ENCODE measurements at regions not wholly inside any gene's neighbourhood (a gene's known extent, or its start where the extent isn't known, plus 50 kb on each side); places are given as distances from the start of the nearest gene placed in this dataset.
"Not testable (repeated sequence)": the region's sequence is repeated elsewhere in the genome, so short reads cannot be mapped to it uniquely, and the experiment has no call there.

- H3K4me1 ChIP-seq (ENCODE audit: insufficient read depth, low read length, poor library complexity, severe bottlenecking); H2AFZ ChIP-seq (ENCODE audit: low read length); H3K27ac ChIP-seq (ENCODE audit: low read depth, low read length, poor library complexity, severe bottlenecking); CTCF ChIA-PET (ENCODE audit: unreplicated experiment); POLR2A ChIA-PET; H3K79me2 ChIP-seq (ENCODE audit: insufficient read depth, low read depth, low read length); DNase-seq (ENCODE audit: low spot score); H3K4me2 ChIP-seq (ENCODE audit: low read length); H3K4me3 ChIP-seq (ENCODE audit: low read depth, low read length, poor library complexity, severe bottlenecking); H4K20me1 ChIP-seq (ENCODE audit: insufficient read depth, low read length); H3K9me2 ChIP-seq (ENCODE audit: insufficient read depth, low read length); H3K36me3 ChIP-seq (ENCODE audit: insufficient read depth, low read length); H3K9me3 ChIP-seq (ENCODE audit: low read length); intact Hi-C loops (cut with micrococcal nuclease; ENCODE audit: unreplicated experiment); BruUV-seq (replicated peaks): not testable (repeated sequence)
Measured at GRCh38 chr17:46440665-46441064, 71.6 kb upstream of the LRRC37A2 start.

GRCh38 chr17:46434450-46435062 lies 73.0 kb upstream of the ARL17B start:
- BruUV-seq (replicated peaks); H3K9me3 ChIP-seq (ENCODE audit: low read length); H3K4me3 ChIP-seq (ENCODE audit: low read depth, low read length, poor library complexity, severe bottlenecking); H3K36me3 ChIP-seq (ENCODE audit: insufficient read depth, low read length); DNase-seq (ENCODE audit: low spot score); H3K9me2 ChIP-seq (ENCODE audit: insufficient read depth, low read length); H4K20me1 ChIP-seq (ENCODE audit: insufficient read depth, low read length); H3K4me1 ChIP-seq (ENCODE audit: insufficient read depth, low read length, poor library complexity, severe bottlenecking); intact Hi-C loops (cut with micrococcal nuclease; ENCODE audit: unreplicated experiment); H2AFZ ChIP-seq (ENCODE audit: low read length); CTCF ChIA-PET (ENCODE audit: unreplicated experiment); H3K79me2 ChIP-seq (ENCODE audit: insufficient read depth, low read depth, low read length); H3K4me2 ChIP-seq (ENCODE audit: low read length); POLR2A ChIA-PET; H3K27ac ChIP-seq (ENCODE audit: low read depth, low read length, poor library complexity, severe bottlenecking): not testable (repeated sequence)

GRCh38 chr17:46430300-46430699 lies 68.7 kb upstream of the ARL17B start:
- CTCF ChIA-PET (ENCODE audit: unreplicated experiment); POLR2A ChIA-PET; DNase-seq (ENCODE audit: low spot score); H3K9me2 ChIP-seq (ENCODE audit: insufficient read depth, low read length); H3K4me2 ChIP-seq (ENCODE audit: low read length); H3K4me1 ChIP-seq (ENCODE audit: insufficient read depth, low read length, poor library complexity, severe bottlenecking); H3K4me3 ChIP-seq (ENCODE audit: low read depth, low read length, poor library complexity, severe bottlenecking); H3K36me3 ChIP-seq (ENCODE audit: insufficient read depth, low read length); H2AFZ ChIP-seq (ENCODE audit: low read length); H3K9me3 ChIP-seq (ENCODE audit: low read length); H4K20me1 ChIP-seq (ENCODE audit: insufficient read depth, low read length); H3K27ac ChIP-seq (ENCODE audit: low read depth, low read length, poor library complexity, severe bottlenecking); intact Hi-C loops (cut with micrococcal nuclease; ENCODE audit: unreplicated experiment); H3K79me2 ChIP-seq (ENCODE audit: insufficient read depth, low read depth, low read length): not testable (repeated sequence)
- BruUV-seq (replicated peaks), result TSS peak; percentile 23

- H3K9me3 ChIP-seq (ENCODE audit: low read length); H3K27ac ChIP-seq (ENCODE audit: low read depth, low read length, poor library complexity, severe bottlenecking); H3K9me2 ChIP-seq (ENCODE audit: insufficient read depth, low read length); H3K4me1 ChIP-seq (ENCODE audit: insufficient read depth, low read length, poor library complexity, severe bottlenecking); H3K79me2 ChIP-seq (ENCODE audit: insufficient read depth, low read depth, low read length); H3K36me3 ChIP-seq (ENCODE audit: insufficient read depth, low read length); H2AFZ ChIP-seq (ENCODE audit: low read length); BruUV-seq (replicated peaks); POLR2A ChIA-PET; H3K4me2 ChIP-seq (ENCODE audit: low read length); CTCF ChIA-PET (ENCODE audit: unreplicated experiment); H4K20me1 ChIP-seq (ENCODE audit: insufficient read depth, low read length); intact Hi-C loops (cut with micrococcal nuclease; ENCODE audit: unreplicated experiment); H3K4me3 ChIP-seq (ENCODE audit: low read depth, low read length, poor library complexity, severe bottlenecking); DNase-seq (ENCODE audit: low spot score): not testable (repeated sequence)
Measured at GRCh38 chr17:46429675-46430074, 68.1 kb upstream of the ARL17B start.

Measured in OCI-LY7 (cell line).